ENCODE measurements at regions not wholly inside any gene's neighbourhood (a gene's known extent, or its start where the extent isn't known, plus 50 kb on each side); places are given as distances from the start of the nearest gene placed in this dataset.
"Not testable (repeated sequence)": the region's sequence is repeated elsewhere in the genome, so short reads cannot be mapped to it uniquely, and the experiment has no call there.

DNA sequence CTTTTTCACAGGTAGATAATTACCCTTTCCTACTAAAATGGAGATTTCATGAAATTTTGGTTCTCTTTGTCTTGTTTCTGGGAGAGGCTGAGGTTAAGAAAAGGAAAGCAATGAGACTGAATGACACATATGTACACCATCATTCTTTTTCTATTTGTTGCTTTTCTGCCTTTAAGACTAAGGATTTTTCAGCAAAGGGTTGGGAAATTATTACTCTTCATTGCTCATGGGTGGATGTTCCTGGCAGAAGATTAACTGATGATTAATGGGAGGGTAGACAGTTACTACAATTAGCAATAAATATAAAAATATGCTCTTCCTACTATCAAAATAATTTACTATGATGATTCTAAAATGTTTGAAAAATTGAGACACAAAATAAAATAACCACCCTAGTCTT is 316.5 kb upstream of the USP24 start:
- H3K9me3 Mint-ChIP-seq, result no peaks in the 10 kb centered on the region
- ATAC-seq (no peak), DNase-seq (no peak)
- no peaks in the 10 kb centered on the region for H3K4me1 Mint-ChIP-seq (ENCODE audit: low read depth)
- peaks cover 3% of the 10 kb centered on the region for H3K27me3 Mint-ChIP-seq (ENCODE audit: low read depth)
- no peaks in the 10 kb centered on the region for H3K36me3 Mint-ChIP-seq (ENCODE audit: insufficient read depth)
- no peak overlapping the region for H3K4me3 Mint-ChIP-seq

DNA sequence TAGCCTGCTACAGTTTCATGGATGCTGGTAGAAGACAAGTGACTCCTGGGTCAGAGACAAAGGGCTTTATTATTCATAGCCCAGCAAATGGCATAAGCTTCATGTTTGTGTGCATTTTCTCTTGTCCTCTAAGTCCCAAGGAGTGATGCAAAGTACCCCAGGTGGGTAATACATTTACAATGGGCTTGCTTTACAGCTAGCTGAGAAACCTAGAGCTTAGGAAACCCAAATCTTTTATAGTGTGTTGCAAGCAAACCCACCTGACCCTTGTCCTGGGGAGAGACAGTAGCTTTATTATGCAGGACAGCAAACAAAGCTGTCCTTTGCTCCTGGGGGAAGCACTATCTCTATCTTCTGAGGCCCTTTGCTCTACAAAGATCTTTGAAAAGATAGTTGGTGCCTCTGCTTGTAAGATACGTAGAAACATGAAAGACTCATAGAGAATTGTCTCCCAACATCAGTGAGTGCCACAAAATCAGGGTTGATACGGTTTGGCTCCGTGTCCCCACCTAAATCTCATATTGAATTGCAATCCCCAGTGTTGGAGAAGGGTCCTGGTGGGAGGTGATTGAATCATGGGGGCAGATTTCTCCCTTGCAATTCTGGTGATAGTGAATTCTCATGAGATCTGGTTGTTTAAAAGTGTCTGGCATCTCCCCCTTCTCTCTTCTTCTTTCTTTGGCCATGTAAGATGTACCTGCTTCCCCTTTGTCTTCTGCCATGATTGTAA is 315.8 kb upstream of the USP24 start:
- Mint-ChIP-seq H3K9me3 (no peaks in the 10 kb centered on the region), H3K27me3 (ENCODE audit: low read depth) (peaks cover 3% of the 10 kb centered on the region), H3K4me1 (ENCODE audit: low read depth) (no peaks in the 10 kb centered on the region), H3K4me3 (no peak overlapping the region), H3K36me3 (ENCODE audit: insufficient read depth) (no peaks in the 10 kb centered on the region)
- ATAC-seq (no peak), DNase-seq (no peak)

DNA sequence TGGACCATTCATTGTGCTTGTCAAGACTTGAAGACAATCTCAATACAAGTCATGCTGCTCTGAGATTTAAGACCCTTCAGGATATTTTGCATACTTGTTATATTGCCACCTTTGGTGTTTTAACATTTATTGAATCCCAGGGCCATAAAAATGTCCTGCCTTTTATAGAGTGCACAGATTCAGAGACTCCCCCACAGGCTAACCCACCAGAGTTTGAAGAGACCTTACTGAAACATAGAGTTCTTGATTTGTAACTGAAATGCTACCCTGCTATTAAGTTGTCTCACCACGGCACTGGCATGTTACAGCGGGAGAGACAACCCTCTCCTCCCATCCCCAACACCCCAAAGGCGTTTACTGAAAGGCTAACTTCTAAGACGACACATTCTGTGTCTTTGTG is 313.9 kb upstream of the USP24 start:
- ATAC-seq, result no peak
- Mint-ChIP-seq H3K36me3 (ENCODE audit: insufficient read depth) (no peaks in the 10 kb centered on the region), H3K4me3 (no peak overlapping the region), H3K27me3 (ENCODE audit: low read depth) (peaks cover 3% of the 10 kb centered on the region), H3K4me1 (ENCODE audit: low read depth) (no peaks in the 10 kb centered on the region), H3K9me3 (no peaks in the 10 kb centered on the region)
- DNase-seq, result no peak

DNA sequence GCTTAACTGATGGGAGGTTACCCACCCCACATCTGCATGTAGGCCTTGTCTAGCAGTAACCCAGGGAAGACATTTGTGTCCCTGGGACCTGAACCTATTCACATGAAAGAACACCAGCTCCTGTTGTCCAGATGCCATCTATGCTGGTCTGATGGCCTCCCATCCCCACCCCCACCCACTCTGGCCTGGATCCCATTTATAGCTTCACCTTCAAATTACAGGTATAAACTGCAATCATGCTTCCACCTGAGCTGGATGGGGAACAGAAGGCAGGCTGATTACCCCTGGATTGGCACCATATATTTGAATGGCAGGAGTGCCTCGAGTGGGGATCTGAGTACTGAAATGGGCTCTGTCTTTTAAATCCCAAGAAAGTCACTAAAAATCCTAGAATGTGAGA is 312.7 kb upstream of the USP24 start:
- DNase-seq, result no peak
- ATAC-seq, result no peak
- no peak overlapping the region for H3K4me3 Mint-ChIP-seq
- H3K4me1 Mint-ChIP-seq (ENCODE audit: low read depth), result no peaks in the 10 kb centered on the region
- no peaks in the 10 kb centered on the region for H3K9me3 Mint-ChIP-seq
- H3K36me3 Mint-ChIP-seq (ENCODE audit: insufficient read depth), result no peaks in the 10 kb centered on the region
- no peaks in the 10 kb centered on the region for H3K27me3 Mint-ChIP-seq (ENCODE audit: low read depth)

DNA sequence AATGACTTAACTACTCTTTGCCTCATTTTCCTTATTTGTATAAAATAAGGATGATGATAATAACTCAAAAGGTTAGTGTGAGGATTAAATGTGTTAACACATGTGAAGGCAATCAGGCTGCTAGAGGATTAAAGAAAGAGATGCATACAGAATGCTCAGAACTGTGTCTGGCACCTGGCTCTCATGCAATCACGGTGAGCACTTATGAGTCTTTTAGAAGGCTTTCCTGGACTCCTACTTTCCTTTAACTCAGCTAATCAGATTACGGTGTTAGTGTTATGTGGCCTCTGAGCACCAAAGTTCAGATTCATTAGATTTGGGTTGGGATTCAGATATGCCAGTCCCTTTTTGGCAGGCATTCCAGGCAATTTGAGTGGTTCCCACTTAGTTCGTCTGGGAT is 311.6 kb upstream of the USP24 start:
- no peaks in the 10 kb centered on the region for H3K36me3 Mint-ChIP-seq (ENCODE audit: insufficient read depth)
- no peaks in the 10 kb centered on the region for H3K4me1 Mint-ChIP-seq (ENCODE audit: low read depth)
- DNase-seq (no peak), ATAC-seq (no peak)
- no peaks in the 10 kb centered on the region for H3K27me3 Mint-ChIP-seq (ENCODE audit: low read depth)
- no peaks in the 10 kb centered on the region for H3K9me3 Mint-ChIP-seq
- H3K4me3 Mint-ChIP-seq, result no peak overlapping the region

DNA sequence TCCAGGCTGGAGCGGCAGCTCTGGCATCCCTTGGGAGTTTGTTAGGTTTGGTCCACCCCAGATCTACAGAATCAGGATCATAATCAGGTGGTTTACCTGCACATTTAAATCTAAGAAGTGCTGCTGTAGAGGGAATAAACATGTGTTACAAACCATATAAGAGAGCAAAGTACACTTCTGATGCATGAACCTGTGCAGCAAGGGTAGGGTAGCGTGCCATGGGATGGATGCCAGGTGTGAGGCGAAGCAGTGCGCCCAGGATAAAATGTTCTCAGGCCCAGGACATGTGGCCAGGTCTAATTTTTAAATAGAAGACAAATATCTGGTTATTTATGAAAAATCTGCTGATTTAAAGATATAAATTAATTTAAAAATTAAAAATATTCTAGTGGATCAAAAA is 308.8 kb upstream of the USP24 start:
- Mint-ChIP-seq H3K27me3 (ENCODE audit: low read depth) (no peaks in the 10 kb centered on the region), H3K4me3 (no peak overlapping the region)
- no peak for ATAC-seq

DNA sequence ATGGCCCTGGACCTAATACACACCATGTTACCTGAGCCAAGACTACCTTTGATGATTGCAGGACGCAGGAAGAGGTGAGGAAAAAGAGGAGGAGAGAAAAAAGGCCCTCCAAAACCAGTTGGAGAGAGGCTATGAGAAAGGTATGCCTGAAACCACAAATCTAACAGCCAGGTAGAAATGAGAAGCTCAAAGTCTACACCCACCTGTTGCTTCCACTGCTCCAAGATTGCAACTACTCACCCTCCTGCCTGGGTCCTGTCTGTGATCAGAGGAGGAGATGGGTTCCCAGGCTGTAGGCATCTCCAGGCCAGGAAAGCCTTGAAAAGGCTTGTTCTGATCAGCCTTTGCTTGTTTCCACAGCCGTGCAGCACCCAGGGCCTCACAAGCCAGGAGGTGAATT is 307.8 kb upstream of the USP24 start:
- DNase-seq, result no peak

More for the DNA sequence above, 308.8 kb upstream of the USP24 start:
- DNase-seq, result no peak
- Mint-ChIP-seq H3K4me1 (ENCODE audit: low read depth) (no peaks in the 10 kb centered on the region), H3K36me3 (ENCODE audit: insufficient read depth) (no peaks in the 10 kb centered on the region), H3K9me3 (no peaks in the 10 kb centered on the region)

DNA sequence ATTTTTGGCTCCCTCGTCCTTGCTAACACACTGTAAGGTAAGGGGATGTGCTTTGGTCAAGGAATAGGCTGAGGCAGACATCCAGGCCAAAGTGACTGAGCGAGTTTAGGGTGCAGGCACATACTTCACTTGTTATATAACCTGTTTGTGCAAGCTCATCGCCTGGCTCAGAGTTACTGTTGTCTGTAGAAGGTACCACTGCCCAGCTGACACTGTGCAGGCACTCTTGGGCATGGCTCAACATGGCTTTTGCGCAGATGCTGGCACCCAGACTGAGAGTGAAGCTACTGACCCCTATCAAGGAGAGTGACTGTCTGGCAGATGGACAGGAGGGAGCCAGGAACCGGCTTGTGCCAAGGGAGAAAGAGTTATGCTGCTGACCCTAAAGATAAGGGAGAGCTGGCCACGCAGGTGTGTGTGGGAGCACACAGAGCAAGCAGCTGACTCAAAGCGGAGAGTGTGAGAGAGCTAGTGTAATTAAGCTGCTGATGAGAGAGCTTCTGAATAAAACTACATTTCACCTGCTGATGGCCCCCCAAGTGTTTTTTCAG is 307.3 kb upstream of the USP24 start:
- Mint-ChIP-seq H3K4me1 (ENCODE audit: low read depth) (no peaks in the 10 kb centered on the region), H3K9me3 (no peaks in the 10 kb centered on the region), H3K4me3 (no peak overlapping the region), H3K36me3 (ENCODE audit: insufficient read depth) (no peaks in the 10 kb centered on the region), H3K27me3 (ENCODE audit: low read depth) (peaks cover 3% of the 10 kb centered on the region)
- no peak for ATAC-seq
- DNase-seq, result no peak

More for the DNA sequence above, 307.8 kb upstream of the USP24 start:
- H3K27me3 Mint-ChIP-seq (ENCODE audit: low read depth), result peaks cover 3% of the 10 kb centered on the region
- no peaks in the 10 kb centered on the region for H3K36me3 Mint-ChIP-seq (ENCODE audit: insufficient read depth)
- H3K4me3 Mint-ChIP-seq, result no peak overlapping the region
- H3K9me3 Mint-ChIP-seq, result no peaks in the 10 kb centered on the region
- H3K4me1 Mint-ChIP-seq (ENCODE audit: low read depth), result no peaks in the 10 kb centered on the region
- no peak for ATAC-seq

DNA sequence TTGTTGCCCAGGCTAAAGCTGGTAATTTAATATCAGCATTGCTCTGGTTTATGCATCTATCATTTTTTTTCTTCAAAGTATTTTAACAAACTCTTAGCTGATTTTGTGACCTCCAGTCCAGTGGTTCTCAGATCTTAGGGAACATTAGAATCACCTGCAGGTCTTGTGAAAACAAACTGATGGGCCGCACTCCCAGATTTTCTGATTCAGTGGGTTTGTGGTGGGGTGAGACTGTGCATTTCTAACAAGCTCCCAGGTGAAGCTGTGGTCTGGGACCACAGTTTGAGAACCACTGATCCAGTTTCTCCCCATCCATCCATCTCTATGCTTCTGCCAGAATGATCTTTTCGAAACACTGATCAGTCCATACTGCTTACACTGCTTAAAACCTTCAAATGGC is 305.7 kb upstream of the USP24 start:
- ATAC-seq (no peak), DNase-seq (no peak)
- Mint-ChIP-seq H3K9me3 (no peaks in the 10 kb centered on the region), H3K27me3 (ENCODE audit: low read depth) (peaks cover 11% of the 10 kb centered on the region), H3K4me1 (ENCODE audit: low read depth) (no peaks in the 10 kb centered on the region), H3K36me3 (ENCODE audit: insufficient read depth) (no peaks in the 10 kb centered on the region), H3K4me3 (no peak overlapping the region)

DNA sequence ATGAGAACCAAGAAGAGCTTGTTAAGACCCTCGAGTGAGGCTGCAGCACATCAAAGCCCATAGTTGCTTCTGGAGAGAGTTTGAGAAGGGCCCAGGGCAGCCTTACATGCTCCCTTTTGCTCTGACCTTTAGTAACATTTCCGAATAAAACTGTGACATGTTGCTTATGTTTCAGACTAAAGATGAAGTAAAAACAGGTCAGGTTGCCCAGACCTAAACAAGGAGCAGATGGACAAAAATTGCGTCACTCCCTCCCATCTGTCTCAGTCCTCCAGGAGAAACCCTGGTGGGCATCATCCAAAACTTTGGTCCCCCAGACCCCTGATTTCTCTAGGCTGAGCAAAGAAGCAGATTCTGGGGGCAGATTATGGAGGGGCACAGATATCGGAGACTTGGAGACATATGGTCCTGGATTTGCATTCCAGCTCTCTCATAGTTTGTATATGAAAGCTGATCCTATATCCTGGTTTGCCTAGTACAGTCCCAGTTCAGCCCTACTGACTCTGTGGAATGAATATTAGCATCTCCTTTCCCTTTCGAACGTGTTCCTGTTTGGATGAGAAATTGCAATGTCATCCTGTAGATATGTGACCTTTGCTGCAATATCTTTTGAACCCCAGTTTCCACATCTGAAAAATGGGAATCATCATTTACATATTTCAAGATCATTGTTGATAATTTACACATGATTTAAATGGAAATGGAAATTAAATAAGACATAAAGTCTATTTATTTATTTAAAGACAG is 304.9 kb upstream of the USP24 start:
- DNase-seq, result no peak
- H3K27me3 Mint-ChIP-seq (ENCODE audit: low read depth), result peaks cover 11% of the 10 kb centered on the region
- H3K4me1 Mint-ChIP-seq (ENCODE audit: low read depth), result no peaks in the 10 kb centered on the region

DNA sequence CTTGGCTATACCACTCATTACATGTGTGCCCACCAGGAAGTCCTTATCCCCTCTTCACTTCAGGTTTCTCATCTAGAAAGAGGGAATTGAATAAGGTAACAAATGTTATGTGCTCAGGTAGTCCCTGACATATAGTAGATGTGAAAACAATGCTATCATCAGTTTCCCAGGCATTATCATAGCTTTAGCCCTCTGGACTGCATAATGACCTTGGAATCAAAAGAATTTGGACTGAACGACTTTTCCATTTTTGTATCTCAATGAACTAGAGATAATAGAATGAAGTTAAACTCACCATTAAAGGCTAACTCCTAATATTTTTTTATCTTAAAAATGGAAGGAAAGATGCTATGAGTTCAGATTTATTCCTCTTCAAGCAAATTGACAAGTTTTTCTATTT is 304.1 kb upstream of the USP24 start:
- Mint-ChIP-seq H3K4me1 (ENCODE audit: low read depth) (no peaks in the 10 kb centered on the region), H3K36me3 (ENCODE audit: insufficient read depth) (no peaks in the 10 kb centered on the region), H3K27me3 (ENCODE audit: low read depth) (peaks cover 11% of the 10 kb centered on the region), H3K9me3 (no peaks in the 10 kb centered on the region), H3K4me3 (no peak overlapping the region)
- DNase-seq (no peak), ATAC-seq (no peak)

More for the DNA sequence above, 304.9 kb upstream of the USP24 start:
- ATAC-seq, result no peak
- no peaks in the 10 kb centered on the region for H3K9me3 Mint-ChIP-seq
- no peaks in the 10 kb centered on the region for H3K36me3 Mint-ChIP-seq (ENCODE audit: insufficient read depth)
- no peak overlapping the region for H3K4me3 Mint-ChIP-seq

DNA sequence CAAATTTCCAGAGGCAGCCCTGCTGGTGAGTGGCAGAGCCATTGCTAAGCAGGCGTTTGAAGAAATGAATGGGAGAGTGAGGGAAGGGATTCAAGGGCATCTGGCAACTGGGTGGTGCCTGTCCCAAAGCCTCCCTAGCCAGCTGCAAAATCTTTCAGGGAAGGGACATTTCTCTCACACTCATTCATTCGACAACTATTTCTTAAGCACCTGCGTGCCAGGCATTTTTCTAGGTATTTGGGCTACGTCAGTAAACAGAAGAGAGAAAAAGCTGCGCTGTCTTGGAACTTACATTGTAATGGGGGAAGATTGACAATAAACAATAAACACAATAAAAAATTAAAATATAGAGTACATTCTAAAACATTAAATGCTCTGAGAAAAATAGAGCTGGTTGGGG is 301.9 kb upstream of the USP24 start:
- no peaks in the 10 kb centered on the region for H3K36me3 Mint-ChIP-seq (ENCODE audit: insufficient read depth)
- H3K4me1 Mint-ChIP-seq (ENCODE audit: low read depth), result no peaks in the 10 kb centered on the region
- no peaks in the 10 kb centered on the region for H3K9me3 Mint-ChIP-seq
- H3K4me3 Mint-ChIP-seq, result no peak overlapping the region
- ATAC-seq, result no peak
- DNase-seq, result no peak
- peaks cover 13% of the 10 kb centered on the region for H3K27me3 Mint-ChIP-seq (ENCODE audit: low read depth)

DNA sequence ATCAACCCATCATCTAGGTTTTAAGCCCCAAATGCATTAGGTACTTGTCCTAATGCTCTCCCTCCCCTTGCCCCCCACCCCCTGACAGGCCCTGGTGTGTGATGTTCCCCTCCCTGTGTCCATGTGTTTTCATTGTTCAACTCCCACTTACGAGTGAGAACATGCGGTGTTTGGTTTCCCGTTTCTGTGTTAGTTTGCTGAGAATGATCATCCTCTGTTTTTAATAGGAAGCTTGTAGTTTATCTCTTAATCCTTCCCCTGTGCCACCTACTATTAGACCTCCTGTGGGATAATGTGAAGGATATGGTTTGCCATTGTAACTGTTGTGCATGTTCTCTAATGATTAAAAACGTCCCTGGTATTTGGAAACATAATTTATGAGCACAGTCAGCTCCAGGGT is 299.4 kb upstream of the USP24 start:
- not testable (repeated sequence) for H3K4me3 Mint-ChIP-seq; H3K4me1 Mint-ChIP-seq (ENCODE audit: low read depth); H3K9me3 Mint-ChIP-seq; H3K36me3 Mint-ChIP-seq (ENCODE audit: insufficient read depth); DNase-seq; ATAC-seq
- peaks cover 13% of the 10 kb centered on the region for H3K27me3 Mint-ChIP-seq (ENCODE audit: low read depth)

DNA sequence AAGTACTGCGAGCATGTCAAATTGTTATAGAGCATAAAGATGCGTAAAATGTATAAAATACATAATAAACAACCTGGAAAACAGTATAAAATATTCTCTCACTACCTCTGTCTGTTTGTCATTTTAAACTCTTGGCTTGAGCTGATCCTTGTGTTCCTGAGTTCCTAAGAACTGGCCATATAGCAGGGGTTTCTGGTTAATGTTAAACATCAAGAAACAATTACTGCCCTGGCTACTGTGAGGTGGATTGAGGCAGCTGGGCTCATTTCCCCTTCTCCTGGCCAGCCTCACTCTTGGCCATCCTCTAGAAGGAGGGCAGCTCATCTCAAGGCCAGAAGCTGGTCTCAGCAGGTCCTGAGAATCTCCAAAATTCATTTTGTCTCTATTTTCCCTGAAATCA is 297.3 kb upstream of the USP24 start:
- Mint-ChIP-seq H3K27me3 (ENCODE audit: low read depth) (peaks cover 18% of the 10 kb centered on the region), H3K9me3 (no peaks in the 10 kb centered on the region), H3K36me3 (ENCODE audit: insufficient read depth) (no peaks in the 10 kb centered on the region), H3K4me3 (no peak overlapping the region), H3K4me1 (ENCODE audit: low read depth) (no peaks in the 10 kb centered on the region)
- DNase-seq (no peak), ATAC-seq (no peak)

DNA sequence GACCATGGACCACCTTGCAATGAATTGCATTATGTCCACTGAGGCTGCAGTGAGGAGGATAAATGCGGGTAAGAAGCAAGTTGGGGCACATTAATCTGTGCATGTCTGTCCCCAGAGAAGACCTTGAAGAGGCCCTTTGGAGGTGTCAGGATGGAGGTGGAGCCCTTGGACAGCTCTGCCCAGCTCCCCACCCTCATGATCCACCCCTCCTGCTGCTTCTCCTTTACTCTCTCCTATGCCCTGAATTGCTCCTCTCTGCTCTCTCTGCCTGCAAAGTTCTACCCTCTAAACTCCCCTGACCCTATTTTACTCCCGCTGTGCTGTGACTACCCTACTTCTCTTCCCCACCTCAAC is 292.4 kb upstream of the USP24 start:
- no peaks in the 10 kb centered on the region for H3K9me3 Mint-ChIP-seq
- DNase-seq (no peak), ATAC-seq (no peak)
- H3K36me3 Mint-ChIP-seq (ENCODE audit: insufficient read depth), result no peaks in the 10 kb centered on the region
- H3K27me3 Mint-ChIP-seq (ENCODE audit: low read depth), result peaks cover 14% of the 10 kb centered on the region
- H3K4me3 Mint-ChIP-seq, result no peak overlapping the region
- no peaks in the 10 kb centered on the region for H3K4me1 Mint-ChIP-seq (ENCODE audit: low read depth)
